ENCODE measurements at regions not wholly inside any gene's neighbourhood (a gene's known extent, or its start where the extent isn't known, plus 50 kb on each side); places are given as distances from the start of the nearest gene placed in this dataset.
"Not testable (repeated sequence)": the region's sequence is repeated elsewhere in the genome, so short reads cannot be mapped to it uniquely, and the experiment has no call there.

GRCh38 chr7:131681961-131682360 lies 125.5 kb upstream of the PODXL start:
- intact Hi-C loops (cut with DNase I), result no loop called here
- ATAC-seq (ENCODE audit: poor library complexity) (no peak), DNase-seq (no peak)

- ATAC-seq (ENCODE audit: poor library complexity), result not testable (repeated sequence)
Measured at GRCh38 chr7:131679071-131679470, 122.6 kb upstream of the PODXL start.

GRCh38 chr7:131676850-131677249 lies 120.4 kb upstream of the PODXL start:
- ATAC-seq (ENCODE audit: poor library complexity); DNase-seq; intact Hi-C loops (cut with DNase I): not testable (repeated sequence)

More at GRCh38 chr7:131679071-131679470, 122.6 kb upstream of the PODXL start:
- intact Hi-C loops (cut with DNase I); DNase-seq: not testable (repeated sequence)

- intact Hi-C loops (cut with DNase I), result no loop called here
- DNase-seq, result no peak
- ATAC-seq (ENCODE audit: poor library complexity), result no peak
Measured at GRCh38 chr7:131674131-131674530, 117.7 kb upstream of the PODXL start.

GRCh38 chr7:131673576-131673975 lies 117.1 kb upstream of the PODXL start:
- no peak for DNase-seq
- intact Hi-C loops (cut with DNase I), result no loop called here
- no peak for ATAC-seq (ENCODE audit: poor library complexity)

GRCh38 chr7:131670406-131670805 lies 114.0 kb upstream of the PODXL start:
- DNase-seq, result no peak
- intact Hi-C loops (cut with DNase I), result no loop called here
- no peak for ATAC-seq (ENCODE audit: poor library complexity)

GRCh38 chr7:131667699-131668098 lies 111.3 kb upstream of the PODXL start:
- no peak for ATAC-seq (ENCODE audit: poor library complexity)
- intact Hi-C loops (cut with DNase I), result no loop called here
- DNase-seq, result no peak

- DNase-seq, result no peak
- ATAC-seq (ENCODE audit: poor library complexity), result no peak
- intact Hi-C loops (cut with DNase I), result no loop called here
Measured at GRCh38 chr7:131665021-131665420, 108.6 kb upstream of the PODXL start.

- DNase-seq (no peak), ATAC-seq (ENCODE audit: poor library complexity) (no peak)
- intact Hi-C loops (cut with DNase I), result no loop called here
Measured at GRCh38 chr7:131664570-131664969, 108.1 kb upstream of the PODXL start.

GRCh38 chr7:131662301-131662873 lies 106.0 kb upstream of the PODXL start:
- DNase-seq; intact Hi-C loops (cut with DNase I); ATAC-seq (ENCODE audit: poor library complexity): not testable (repeated sequence)

GRCh38 chr7:131657881-131658280 lies 101.5 kb upstream of the PODXL start:
- DNase-seq (no peak), ATAC-seq (ENCODE audit: poor library complexity) (no peak)
- intact Hi-C loops (cut with DNase I), result no loop called here

GRCh38 chr7:131656980-131657723 lies 100.7 kb upstream of the PODXL start:
- DNase-seq (no peak), ATAC-seq (ENCODE audit: poor library complexity) (no peak)
- intact Hi-C loops (cut with DNase I), result no loop called here

GRCh38 chr7:131655866-131656265 lies 99.4 kb upstream of the PODXL start:
- DNase-seq (no peak), ATAC-seq (ENCODE audit: poor library complexity) (no peak)
- intact Hi-C loops (cut with DNase I), result loop anchor here (2.0 kb wide), 1 partner anchor 147 kb away; no protein-coding TSS in a partner anchor

- intact Hi-C loops (cut with DNase I), result loop anchor here (2.0 kb wide), 1 partner anchor 147 kb away; no protein-coding TSS in a partner anchor
- no peak for ATAC-seq (ENCODE audit: poor library complexity)
- DNase-seq, result no peak
Measured at GRCh38 chr7:131655447-131655846, 99.0 kb upstream of the PODXL start.

GRCh38 chr7:131654668-131655326 lies 98.4 kb upstream of the PODXL start:
- DNase-seq, result peak; percentile 94
- intact Hi-C loops (cut with DNase I), result loop anchor here (2.0 to 5.0 kb wide), 2 partner anchors 107 to 146 kb away; no protein-coding TSS in a partner anchor
- ATAC-seq (ENCODE audit: poor library complexity), result peak; percentile 94

GRCh38 chr7:131654249-131654558 lies 97.8 kb upstream of the PODXL start:
- ATAC-seq (ENCODE audit: poor library complexity) (no peak), DNase-seq (no peak)
- intact Hi-C loops (cut with DNase I), result loop anchor here (2.0 to 5.0 kb wide), 2 partner anchors 107 to 145 kb away; no protein-coding TSS in a partner anchor

GRCh38 chr7:131653418-131654248 lies 97.2 kb upstream of the PODXL start:
- intact Hi-C loops (cut with DNase I), result loop anchor here (2.0 to 5.0 kb wide), 2 partner anchors 106 to 145 kb away; no protein-coding TSS in a partner anchor
- ATAC-seq (ENCODE audit: poor library complexity), result no peak
- DNase-seq, result no peak

- no peak for ATAC-seq (ENCODE audit: poor library complexity)
- DNase-seq, result no peak
- intact Hi-C loops (cut with DNase I), result loop anchor here (5.0 kb wide), 1 partner anchor 106 kb away; no protein-coding TSS in a partner anchor
Measured at GRCh38 chr7:131652934-131653333, 96.5 kb upstream of the PODXL start.

- DNase-seq (no peak), ATAC-seq (ENCODE audit: poor library complexity) (no peak)
- intact Hi-C loops (cut with DNase I), result loop anchor here (5.0 kb wide), 1 partner anchor 105 kb away; no protein-coding TSS in a partner anchor
Measured at GRCh38 chr7:131652194-131652593, 95.8 kb upstream of the PODXL start.

All from Right ventricle myocardium superior (tissue), 1 donor.